HG03521 (cell line): ENCODE measurements at regions not wholly inside any gene's neighbourhood (a gene's known extent, or its start where the extent isn't known, plus 50 kb on each side); places are given as distances from the start of the nearest gene placed in this dataset.

ENCODE experiments used
- ATAC-seq: cut with Tn5 transposase; IDR thresholded peaks from one replicate; pipeline ENCODE4 v1.9.1; 2021; ENCODE audit warnings: mild to moderate bottlenecking, moderate library complexity; ENCODE audit not compliant: unreplicated experiment

GRCh38 chr6:98777762-98778161, 56.6 kb upstream of the POU3F2 start:
- ATAC-seq = peak; percentile 99

GRCh38 chr6:98779618-98780017, 54.8 kb upstream of the POU3F2 start:
- ATAC-seq = no peak

GRCh38 chr6:98782772-98783171, 51.6 kb upstream of the POU3F2 start:
- no peak for ATAC-seq

GRCh38 chr6:98783578-98783977, 50.8 kb upstream of the POU3F2 start:
- no peak for ATAC-seq
